ENCODE measurements at regions not wholly inside any gene's neighbourhood (a gene's known extent, or its start where the extent isn't known, plus 50 kb on each side); places are given as distances from the start of the nearest gene placed in this dataset.

DNA sequence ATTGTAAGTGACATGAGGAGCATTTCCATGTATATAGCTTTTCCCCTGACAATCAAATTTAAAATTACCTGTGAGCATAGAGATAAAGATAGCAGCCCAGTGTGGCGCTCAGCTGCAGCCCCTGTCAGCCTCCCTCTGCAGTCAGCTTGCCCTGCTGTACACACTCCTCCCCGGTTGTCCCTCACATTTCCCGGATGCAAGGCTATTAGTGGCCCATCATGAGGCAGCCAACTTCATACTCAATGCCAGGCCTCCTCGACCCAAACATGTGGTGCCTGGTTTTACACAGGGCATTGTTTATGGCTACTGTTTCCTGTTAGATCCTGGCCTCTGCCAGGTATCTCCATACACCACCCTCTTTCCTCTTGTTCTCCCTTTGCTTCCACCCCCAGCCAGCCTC is 116.1 kb upstream of the SH3BP4 start:
- H3K27me3 ChIP-seq = no peaks in the 10 kb centered on the region
- H3K4me1 ChIP-seq = peaks cover 9% of the 10 kb centered on the region
- no peak overlapping the region for H3K4me3 ChIP-seq
- H3K9me3 ChIP-seq = no peaks in the 10 kb centered on the region
- no peaks in the 10 kb centered on the region for H3K36me3 ChIP-seq
- DNase-seq (ENCODE audit: extremely low spot score in 2 of 2) = no peak
- TF ChIP-seq POLR2A (IDR thresholded peaks at IDR 0.05) = no peak
- TF ChIP-seq POLR2AphosphoS5 (IDR thresholded peaks at IDR 0.05; ENCODE audit: insufficient read depth in 1 of 2, low read depth in 1 of 2) = no peak
- TF ChIP-seq, protein P1, sequence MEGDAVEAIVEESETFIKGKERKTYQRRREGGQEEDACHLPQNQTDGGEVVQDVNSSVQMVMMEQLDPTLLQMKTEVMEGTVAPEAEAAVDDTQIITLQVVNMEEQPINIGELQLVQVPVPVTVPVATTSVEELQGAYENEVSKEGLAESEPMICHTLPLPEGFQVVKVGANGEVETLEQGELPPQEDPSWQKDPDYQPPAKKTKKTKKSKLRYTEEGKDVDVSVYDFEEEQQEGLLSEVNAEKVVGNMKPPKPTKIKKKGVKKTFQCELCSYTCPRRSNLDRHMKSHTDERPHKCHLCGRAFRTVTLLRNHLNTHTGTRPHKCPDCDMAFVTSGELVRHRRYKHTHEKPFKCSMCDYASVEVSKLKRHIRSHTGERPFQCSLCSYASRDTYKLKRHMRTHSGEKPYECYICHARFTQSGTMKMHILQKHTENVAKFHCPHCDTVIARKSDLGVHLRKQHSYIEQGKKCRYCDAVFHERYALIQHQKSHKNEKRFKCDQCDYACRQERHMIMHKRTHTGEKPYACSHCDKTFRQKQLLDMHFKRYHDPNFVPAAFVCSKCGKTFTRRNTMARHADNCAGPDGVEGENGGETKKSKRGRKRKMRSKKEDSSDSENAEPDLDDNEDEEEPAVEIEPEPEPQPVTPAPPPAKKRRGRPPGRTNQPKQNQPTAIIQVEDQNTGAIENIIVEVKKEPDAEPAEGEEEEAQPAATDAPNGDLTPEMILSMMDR (IDR thresholded peaks at IDR 0.05) = no peak
- H3K27ac ChIP-seq = no peak overlapping the region
- intact Hi-C loops (cut with DNase I) = no loop called here

DNA sequence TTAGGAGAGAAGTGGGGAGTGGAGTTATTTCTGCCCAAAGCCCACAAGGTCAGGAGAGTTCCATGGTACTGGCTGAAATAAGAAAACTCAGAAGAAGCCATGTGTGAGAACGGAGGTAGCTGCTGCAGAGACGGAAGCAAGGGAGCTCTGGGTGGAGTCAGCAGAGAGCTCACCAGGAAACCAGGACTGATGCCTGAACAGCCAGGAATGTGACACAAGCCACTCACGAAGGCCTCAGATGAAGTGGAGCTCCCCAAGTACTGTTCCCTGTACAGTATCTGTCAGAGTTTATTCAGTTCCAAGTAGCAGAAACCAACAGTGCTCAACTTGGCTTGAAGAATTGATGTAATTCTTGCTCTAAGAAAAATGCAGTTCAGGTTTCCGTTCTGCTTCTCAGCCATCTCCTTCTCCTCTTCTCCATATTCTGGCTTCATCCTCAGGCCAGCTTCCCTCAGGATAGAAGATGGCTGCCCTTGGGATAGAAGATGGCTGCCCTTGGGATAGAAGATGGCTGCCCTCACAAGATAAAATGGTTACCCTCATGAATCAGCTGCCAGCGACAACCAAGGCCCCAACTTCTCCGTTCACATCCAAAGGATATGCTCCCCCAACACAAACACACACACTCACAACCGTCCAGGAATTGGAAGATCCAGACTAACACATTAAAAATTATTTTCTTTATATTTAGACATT is 117.4 kb upstream of the SH3BP4 start:
- intact Hi-C loops (cut with DNase I) = no loop called here
- no peak overlapping the region for H3K4me3 ChIP-seq
- no peak overlapping the region for H3K27ac ChIP-seq
- no peak for TF ChIP-seq POLR2AphosphoS5 (IDR thresholded peaks at IDR 0.05; ENCODE audit: insufficient read depth in 1 of 2, low read depth in 1 of 2)
- no peak for TF ChIP-seq POLR2A (IDR thresholded peaks at IDR 0.05)
- TF ChIP-seq, protein P1 (IDR thresholded peaks at IDR 0.05) = no peak
- no peaks in the 10 kb centered on the region for H3K27me3 ChIP-seq
- no peaks in the 10 kb centered on the region for H3K9me3 ChIP-seq
- H3K36me3 ChIP-seq = no peaks in the 10 kb centered on the region
- H3K4me1 ChIP-seq = no peaks in the 10 kb centered on the region
- no peak for DNase-seq (ENCODE audit: extremely low spot score in 2 of 2)

- no peaks in the 10 kb centered on the region for H3K36me3 ChIP-seq
- H3K4me1 ChIP-seq = no peaks in the 10 kb centered on the region
- H3K9me3 ChIP-seq = no peaks in the 10 kb centered on the region
- no peak overlapping the region for H3K27ac ChIP-seq
- intact Hi-C loops (cut with DNase I) = no loop called here
- DNase-seq (ENCODE audit: extremely low spot score in 2 of 2) = no peak
- TF ChIP-seq, protein P1 (IDR thresholded peaks at IDR 0.05) = no peak
- TF ChIP-seq POLR2AphosphoS5 (IDR thresholded peaks at IDR 0.05; ENCODE audit: insufficient read depth in 1 of 2, low read depth in 1 of 2) (no peak), POLR2A (IDR thresholded peaks at IDR 0.05) (no peak)
- no peak overlapping the region for H3K4me3 ChIP-seq
- no peaks in the 10 kb centered on the region for H3K27me3 ChIP-seq
Measured at GRCh38 chr2:234830853-234831252, 121.0 kb upstream of the SH3BP4 start.

DNA sequence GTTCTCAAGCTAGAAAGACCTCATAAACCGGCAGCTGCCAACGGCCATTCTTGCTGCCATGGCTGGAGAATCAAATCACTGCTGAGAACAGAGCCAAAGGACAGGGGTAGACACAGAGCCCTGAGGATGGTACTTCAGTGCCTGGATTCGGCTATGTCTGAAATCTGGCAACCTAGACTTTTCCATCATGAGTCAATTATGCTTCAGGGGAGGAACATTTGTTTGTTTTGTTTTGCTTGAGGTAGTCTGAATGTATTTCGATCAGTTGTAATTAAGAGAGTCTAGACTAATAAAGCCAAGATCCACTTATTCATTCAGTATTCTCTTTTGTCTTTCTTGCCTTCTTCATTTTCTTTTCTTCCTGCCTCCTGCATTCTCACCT is 122.8 kb upstream of the SH3BP4 start:
- H3K27ac ChIP-seq = no peak overlapping the region
- peaks cover 10% of the 10 kb centered on the region for H3K4me1 ChIP-seq
- TF ChIP-seq, protein P1 (IDR thresholded peaks at IDR 0.05) = no peak
- no peak for TF ChIP-seq POLR2A (IDR thresholded peaks at IDR 0.05)
- no peak for TF ChIP-seq POLR2AphosphoS5 (IDR thresholded peaks at IDR 0.05; ENCODE audit: insufficient read depth in 1 of 2, low read depth in 1 of 2)
- DNase-seq (ENCODE audit: extremely low spot score in 2 of 2) = no peak
- no peaks in the 10 kb centered on the region for H3K9me3 ChIP-seq
- no peaks in the 10 kb centered on the region for H3K27me3 ChIP-seq
- H3K36me3 ChIP-seq = no peaks in the 10 kb centered on the region
- no peak overlapping the region for H3K4me3 ChIP-seq
- intact Hi-C loops (cut with DNase I) = no loop called here

DNA sequence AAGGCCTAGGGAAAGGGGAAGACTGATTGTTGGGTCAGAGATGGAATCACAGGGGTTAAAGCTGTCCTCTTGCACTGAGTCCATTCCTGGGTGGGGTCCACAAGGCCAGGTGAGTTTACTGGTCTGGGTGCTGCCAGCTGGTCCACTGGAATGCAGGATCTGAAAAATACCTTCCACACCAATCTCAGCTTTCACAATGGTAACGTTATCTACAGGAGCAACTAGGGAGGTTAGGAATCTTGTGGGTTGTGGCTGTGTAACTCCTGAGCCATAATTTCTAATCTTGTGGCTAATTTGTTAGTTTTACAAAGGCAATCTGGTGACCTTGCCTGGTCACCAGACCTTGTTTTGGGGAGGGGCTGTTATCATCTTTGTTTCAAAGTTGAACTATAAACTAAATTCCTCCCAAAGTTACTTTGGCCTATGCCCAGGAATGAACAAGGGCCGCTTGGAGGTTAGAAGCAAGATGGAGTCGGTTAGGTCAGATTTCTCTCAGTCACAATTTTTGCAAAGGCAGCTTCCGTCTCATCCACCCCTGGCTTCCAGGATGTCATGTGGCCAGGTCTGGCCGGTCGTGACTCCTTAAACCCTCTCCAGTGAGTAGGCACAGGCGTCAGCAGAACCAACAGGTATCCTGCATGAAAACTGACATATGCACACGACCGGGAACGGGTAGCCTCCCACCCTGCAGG is 123.3 kb upstream of the SH3BP4 start:
- intact Hi-C loops (cut with DNase I) = no loop called here
- Histone ChIP-seq H3K27me3 (no peaks in the 10 kb centered on the region), H3K36me3 (no peaks in the 10 kb centered on the region), H3K4me3 (no peak overlapping the region), H3K27ac (no peak overlapping the region), H3K4me1 (peaks cover 13% of the 10 kb centered on the region), H3K9me3 (no peaks in the 10 kb centered on the region)
- TF ChIP-seq POLR2AphosphoS5 (IDR thresholded peaks at IDR 0.05; ENCODE audit: insufficient read depth in 1 of 2, low read depth in 1 of 2) = no peak
- no peak for TF ChIP-seq POLR2A (IDR thresholded peaks at IDR 0.05)
- TF ChIP-seq, protein P1 (IDR thresholded peaks at IDR 0.05) = no peak
- no peak for DNase-seq (ENCODE audit: extremely low spot score in 2 of 2)

All from vagina (tissue), 2 donors.